CD14-positive monocyte (primary cell): ENCODE measurements at regions not wholly inside any gene's neighbourhood (a gene's known extent, or its start where the extent isn't known, plus 50 kb on each side); places are given as distances from the start of the nearest gene placed in this dataset.

ENCODE experiments used
- DNase-seq, 3 donors: peaks; one replicate each; pipeline ENCODE4 v3.0.0-alpha.2; 2011 to 2022
- H2AFZ ChIP-seq: 2 replicates; pipeline ENCODE4 v1.6.0; 2012; ENCODE audit warnings: mild to moderate bottlenecking, low read depth, low read length, inconsistent platforms; ENCODE audit not compliant: insufficient read depth, poor library complexity, severe bottlenecking
- H3K27ac ChIP-seq, 2 donors: 1 replicate in 1 of 2; 2 replicates in 1 of 2; pipeline ENCODE4 v1.5.1; 2012 to 2013; ENCODE audit warnings: low read length in 2 of 2, control low read depth in 1 of 2, inconsistent platforms in 1 of 2, low read depth in 1 of 2, mild to moderate bottlenecking in 1 of 2
- H3K27me3 ChIP-seq, 2 donors: one replicate each; pipeline versions ENCODE4 v1.6.0 to v1.6.1; 2011 to 2013; ENCODE audit warnings: low read length in 2 of 2; ENCODE audit not compliant: control insufficient read depth in 2 of 2, insufficient read depth in 2 of 2
- H3K36me3 ChIP-seq, 2 donors: replicated peaks in 1 of 2; 1 replicate in 1 of 2; 2 replicates in 1 of 2; pipeline versions ENCODE4 v1.5.1 to v1.6.1; 2012 to 2013; ENCODE audit warnings: low read length in 2 of 2, control low read depth in 1 of 2, inconsistent platforms in 1 of 2, mild to moderate bottlenecking in 1 of 2; ENCODE audit not compliant: insufficient read depth in 2 of 2, control insufficient read depth in 1 of 2
- H3K4me1 ChIP-seq, 2 donors: 1 replicate in 1 of 2; 2 replicates in 1 of 2; pipeline versions ENCODE4 v1.5.1 to v1.6.1; 2012 to 2013; ENCODE audit warnings: low read length in 2 of 2, control low read depth in 1 of 2, inconsistent platforms in 1 of 2, mild to moderate bottlenecking in 1 of 2, moderate library complexity in 1 of 2; ENCODE audit not compliant: insufficient read depth in 2 of 2, control insufficient read depth in 1 of 2
- H3K4me2 ChIP-seq: replicated peaks from 2 replicates; pipeline ENCODE3; 2012; ENCODE audit warnings: low read length, moderate library complexity, mild to moderate bottlenecking; ENCODE audit not compliant: poor library complexity, severe bottlenecking; ENCODE audit errors: extremely low read depth
- H3K4me3 ChIP-seq, 3 experiments: fragments of 200-600 bp in 1 of 3; sonication (generic) in 1 of 3; replicated peaks in 1 of 3; 1 replicate in 2 of 3; 2 replicates in 1 of 3; pipeline ENCODE4 v1.5.1; 2011 to 2013; ENCODE audit warnings: low read length in 3 of 3, mild to moderate bottlenecking in 3 of 3, control low read depth in 2 of 3, low read depth in 2 of 3, inconsistent platforms in 1 of 3, moderate library complexity in 1 of 3
- H3K79me2 ChIP-seq: 2 replicates; pipeline ENCODE4 v1.6.0; 2012; ENCODE audit warnings: mild to moderate bottlenecking, control low read depth, inconsistent platforms, low read length, moderate library complexity; ENCODE audit not compliant: insufficient read depth
- H3K9ac ChIP-seq: 2 replicates; pipeline ENCODE4 v1.6.0; 2017; ENCODE audit warnings: low read length, mild to moderate bottlenecking; ENCODE audit not compliant: insufficient read depth, poor library complexity, severe bottlenecking
- H3K9me3 ChIP-seq, 2 donors: replicated peaks in 1 of 2; 1 replicate in 1 of 2; 2 replicates in 1 of 2; pipeline versions ENCODE4 v1.5.1 to v1.6.1; 2012 to 2013; ENCODE audit warnings: low read length in 2 of 2, control low read depth in 1 of 2; ENCODE audit not compliant: control insufficient read depth in 1 of 2, insufficient read depth in 1 of 2
- H4K20me1 ChIP-seq: 2 replicates; pipeline ENCODE4 v1.6.0; 2012; ENCODE audit warnings: mild to moderate bottlenecking, low read length, control low read depth, moderate library complexity; ENCODE audit not compliant: insufficient read depth
- H3K27ac Mint-ChIP-seq, 7 donors: one replicate each; pipeline ENCODE4 v1.8.0; 2020; ENCODE audit warnings: mild to moderate bottlenecking in 7 of 7, mixed read lengths in 7 of 7, moderate library complexity in 6 of 7, inconsistent platforms in 2 of 7
- H3K27me3 Mint-ChIP-seq, 3 donors: one replicate each; pipeline ENCODE4 v1.8.0; 2021 to 2022; ENCODE audit warnings: low read depth in 3 of 3, mild to moderate bottlenecking in 3 of 3, mixed read lengths in 3 of 3, moderate library complexity in 3 of 3, inconsistent platforms in 1 of 3
- H3K36me3 Mint-ChIP-seq, 2 donors: one replicate each; pipeline ENCODE4 v1.8.0; 2020; ENCODE audit warnings: mixed read lengths in 2 of 2, inconsistent platforms in 1 of 2, mild to moderate bottlenecking in 1 of 2
- H3K4me1 Mint-ChIP-seq: one replicate; pipeline ENCODE4 v1.8.0; 2020; ENCODE audit warnings: mild to moderate bottlenecking, mixed read lengths
- H3K4me3 Mint-ChIP-seq, 2 donors: one replicate each; pipeline ENCODE4 v1.8.0; 2020; ENCODE audit warnings: mild to moderate bottlenecking in 2 of 2, mixed read lengths in 2 of 2, moderate library complexity in 1 of 2
- H3K9me3 Mint-ChIP-seq, 7 donors: one replicate each; pipeline ENCODE4 v1.8.0; 2020 to 2022; ENCODE audit warnings: mixed read lengths in 7 of 7, mild to moderate bottlenecking in 6 of 7, moderate library complexity in 6 of 7, inconsistent platforms in 2 of 7
- CTCF ChIP-seq: fragments of 200-600 bp; IDR thresholded peaks from one replicate; pipeline ENCODE4 v1.8.0; 2022; ENCODE audit warnings: antibody characterized with exemption, mild to moderate bottlenecking
- WGBS: methylation state at CpG from one replicate; pipeline ENCODE4 v1.1.5; 2013; ENCODE audit warnings: missing lambda C conversion rate; ENCODE audit not compliant: insufficient coverage; 5-methylcytosine and 5-hydroxymethylcytosine counted together
- intact Hi-C, 2 donors: fragments of 100-400 bp; cut with micrococcal nuclease; formaldehyde crosslinking; loops; one replicate each; pipeline versions ENCODE4 v1.15.0 to v1.15.1; 2023

- H3K36me3 Mint-ChIP-seq, result no peaks in the 10 kb centered on the region
- no peaks in the 10 kb centered on the region for H3K4me1 Mint-ChIP-seq
- Histone ChIP-seq H2AFZ (no peak overlapping the region), H3K4me2 (no peak overlapping the region), H3K4me1 (no peaks in the 10 kb centered on the region), H3K36me3 (no peaks in the 10 kb centered on the region), H4K20me1 (no peaks in the 10 kb centered on the region), H3K4me3 (no peak overlapping the region), H3K27me3 (no peaks in the 10 kb centered on the region), H3K27ac (no peak overlapping the region), H3K9me3 (peaks cover 0 to 12% of the 10 kb centered on the region in 2 donors), H3K9ac (no peak overlapping the region), H3K79me2 (no peaks in the 10 kb centered on the region)
- peaks cover 0 to 6% (median 2%) of the 10 kb centered on the region in 3 donors for H3K27me3 Mint-ChIP-seq
- intact Hi-C loops, result no loop called here
- WGBS, result 98% methylated on average over 5 of the region's 7 CpGs
- TF ChIP-seq CTCF, result no peak
- peaks cover 5 to 32% (median 13%) of the 10 kb centered on the region in 7 donors for H3K9me3 Mint-ChIP-seq
- DNase-seq, result no peak
- no peak overlapping the region for H3K4me3 Mint-ChIP-seq
- H3K27ac Mint-ChIP-seq, result no peak overlapping the region
Measured at GRCh38 chr15:91456251-91456718, 356.2 kb downstream of the SV2B start.

- H3K79me2 ChIP-seq, result no peaks in the 10 kb centered on the region
- peaks cover 0 to 6% (median 0%) of the 10 kb centered on the region in 3 donors for H3K27me3 Mint-ChIP-seq
- no peaks in the 10 kb centered on the region for H3K36me3 ChIP-seq
- no peak for TF ChIP-seq CTCF
- no peak overlapping the region for H3K9ac ChIP-seq
- DNase-seq, result no peak
- H3K4me2 ChIP-seq, result no peak overlapping the region
- no peaks in the 10 kb centered on the region for H3K4me1 Mint-ChIP-seq
- WGBS, result 100% methylated on average over 1 of the region's 3 CpGs
- intact Hi-C loops, result no loop called here
- peaks cover 5 to 30% (median 13%) of the 10 kb centered on the region in 7 donors for H3K9me3 Mint-ChIP-seq
- no peaks in the 10 kb centered on the region for H3K36me3 Mint-ChIP-seq
- no peak overlapping the region for H3K27ac ChIP-seq
- no peak overlapping the region for H3K4me3 Mint-ChIP-seq
- no peaks in the 10 kb centered on the region for H4K20me1 ChIP-seq
- no peak overlapping the region for H3K4me3 ChIP-seq
- H3K9me3 ChIP-seq, result peaks cover 0 to 12% of the 10 kb centered on the region in 2 donors
- no peak overlapping the region for H2AFZ ChIP-seq
- H3K27ac Mint-ChIP-seq, result no peak overlapping the region
- no peaks in the 10 kb centered on the region for H3K27me3 ChIP-seq
- H3K4me1 ChIP-seq, result no peaks in the 10 kb centered on the region
Measured at GRCh38 chr15:91456921-91457320, 356.9 kb downstream of the SV2B start.
